GM12872 (cell line): ENCODE measurements at regions not wholly inside any gene's neighbourhood (a gene's known extent, or its start where the extent isn't known, plus 50 kb on each side); places are given as distances from the start of the nearest gene placed in this dataset.

Experiments used
- CTCF ChIP-seq: IDR thresholded peaks from 3 replicates; pipeline ENCODE4 v1.5.1; 2011; ENCODE audit warnings: low read depth, mild to moderate bottlenecking, low read length, moderate library complexity; ENCODE audit not compliant: insufficient read depth

- TF ChIP-seq CTCF = no peak
These were observed 253.0 kb downstream of the HS3ST3B1 start for GRCh38 chr17:14553847-14554246.

- TF ChIP-seq CTCF = no peak
These were observed 251.4 kb downstream of the HS3ST3B1 start for GRCh38 chr17:14552306-14552705.

GRCh38 chr17:14547556-14547955 lies 246.7 kb downstream of the HS3ST3B1 start:
- no peak for TF ChIP-seq CTCF

GRCh38 chr17:14547016-14547415 lies 246.1 kb downstream of the HS3ST3B1 start:
- TF ChIP-seq CTCF = no peak

- TF ChIP-seq CTCF = no peak
These were observed 244.4 kb downstream of the HS3ST3B1 start for GRCh38 chr17:14545156-14545906.

- TF ChIP-seq CTCF = no peak
These were observed 240.8 kb downstream of the HS3ST3B1 start for GRCh38 chr17:14541714-14542113.

GRCh38 chr17:14539801-14540200 lies 238.9 kb downstream of the HS3ST3B1 start:
- no peak for TF ChIP-seq CTCF
